ENCODE measurements at regions not wholly inside any gene's neighbourhood (a gene's known extent, or its start where the extent isn't known, plus 50 kb on each side); places are given as distances from the start of the nearest gene placed in this dataset.

DNA sequence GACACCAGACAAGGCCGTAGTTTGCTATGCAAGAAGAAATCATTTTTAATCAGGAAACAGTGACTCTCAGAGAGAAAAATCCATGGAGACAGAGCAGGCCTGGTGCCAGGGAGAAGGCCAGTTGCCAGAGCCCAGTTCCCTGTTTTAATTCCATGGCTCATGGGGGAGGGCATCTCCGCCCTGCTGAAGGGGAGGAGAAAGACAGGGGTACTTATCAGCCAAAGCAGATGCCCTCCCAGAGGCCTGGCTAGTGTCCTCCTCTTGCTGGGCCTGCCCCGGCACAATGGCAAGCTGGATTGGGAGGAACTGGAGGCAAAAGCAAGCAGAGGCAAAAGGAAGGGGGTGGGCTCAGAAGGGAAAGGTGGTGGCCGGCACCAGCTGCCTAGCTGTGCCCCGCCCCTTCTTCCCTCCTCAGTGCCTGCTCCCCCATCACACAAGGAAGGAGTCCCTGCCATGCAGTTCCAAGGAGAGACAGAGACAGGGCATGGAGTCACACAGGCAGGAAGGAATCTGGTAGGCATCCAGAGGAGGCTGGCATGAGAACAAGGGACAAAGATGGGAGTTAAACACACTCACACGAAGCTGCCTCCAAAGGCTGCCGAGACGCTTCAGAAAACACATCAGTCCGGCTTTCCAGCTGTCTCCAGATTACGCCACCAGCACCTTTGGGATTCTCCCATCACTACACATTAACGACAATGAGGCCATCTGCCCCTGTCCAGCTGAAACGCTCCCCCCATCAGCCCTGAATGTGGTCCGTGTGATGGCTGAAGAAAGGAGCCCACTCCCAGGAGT lies 591.8 kb downstream of the BUD13 start:
- TF ChIP-seq TCF12 (IDR thresholded peaks at IDR 0.05; ENCODE audit: low read depth): no peak
- TF ChIP-seq ZBTB7A (IDR thresholded peaks at IDR 0.05; ENCODE audit: low read depth): no peak
- TF ChIP-seq EP300 (IDR thresholded peaks at IDR 0.05; ENCODE audit: borderline replicate concordance): no peak

GRCh38 chr11:116179401-116179800 lies 593.4 kb downstream of the BUD13 start:
- TF ChIP-seq EGR1 (IDR thresholded peaks at IDR 0.05) (no peak), CEBPB (IDR thresholded peaks at IDR 0.05) (no peak), EP300 (IDR thresholded peaks at IDR 0.05; ENCODE audit: borderline replicate concordance) (no peak), ZBTB7A (IDR thresholded peaks at IDR 0.05; ENCODE audit: low read depth) (no peak), NFIC (IDR thresholded peaks at IDR 0.05) (no peak), CREB1 (IDR thresholded peaks at IDR 0.05; ENCODE audit: low read depth) (no peak), TAF1 (IDR thresholded peaks at IDR 0.05; ENCODE audit: low read depth) (no peak), RAD21 (IDR thresholded peaks at IDR 0.05; ENCODE audit: low read depth) (no peak), TEAD4 (IDR thresholded peaks at IDR 0.05) (no peak), YY1 (IDR thresholded peaks at IDR 0.05; ENCODE audit: low read depth) (no peak), FOXM1 (IDR thresholded peaks at IDR 0.05; ENCODE audit: borderline replicate concordance, low read depth) (no peak), TCF12 (IDR thresholded peaks at IDR 0.05; ENCODE audit: low read depth) (no peak)
- TF ChIP-seq, protein P1, sequence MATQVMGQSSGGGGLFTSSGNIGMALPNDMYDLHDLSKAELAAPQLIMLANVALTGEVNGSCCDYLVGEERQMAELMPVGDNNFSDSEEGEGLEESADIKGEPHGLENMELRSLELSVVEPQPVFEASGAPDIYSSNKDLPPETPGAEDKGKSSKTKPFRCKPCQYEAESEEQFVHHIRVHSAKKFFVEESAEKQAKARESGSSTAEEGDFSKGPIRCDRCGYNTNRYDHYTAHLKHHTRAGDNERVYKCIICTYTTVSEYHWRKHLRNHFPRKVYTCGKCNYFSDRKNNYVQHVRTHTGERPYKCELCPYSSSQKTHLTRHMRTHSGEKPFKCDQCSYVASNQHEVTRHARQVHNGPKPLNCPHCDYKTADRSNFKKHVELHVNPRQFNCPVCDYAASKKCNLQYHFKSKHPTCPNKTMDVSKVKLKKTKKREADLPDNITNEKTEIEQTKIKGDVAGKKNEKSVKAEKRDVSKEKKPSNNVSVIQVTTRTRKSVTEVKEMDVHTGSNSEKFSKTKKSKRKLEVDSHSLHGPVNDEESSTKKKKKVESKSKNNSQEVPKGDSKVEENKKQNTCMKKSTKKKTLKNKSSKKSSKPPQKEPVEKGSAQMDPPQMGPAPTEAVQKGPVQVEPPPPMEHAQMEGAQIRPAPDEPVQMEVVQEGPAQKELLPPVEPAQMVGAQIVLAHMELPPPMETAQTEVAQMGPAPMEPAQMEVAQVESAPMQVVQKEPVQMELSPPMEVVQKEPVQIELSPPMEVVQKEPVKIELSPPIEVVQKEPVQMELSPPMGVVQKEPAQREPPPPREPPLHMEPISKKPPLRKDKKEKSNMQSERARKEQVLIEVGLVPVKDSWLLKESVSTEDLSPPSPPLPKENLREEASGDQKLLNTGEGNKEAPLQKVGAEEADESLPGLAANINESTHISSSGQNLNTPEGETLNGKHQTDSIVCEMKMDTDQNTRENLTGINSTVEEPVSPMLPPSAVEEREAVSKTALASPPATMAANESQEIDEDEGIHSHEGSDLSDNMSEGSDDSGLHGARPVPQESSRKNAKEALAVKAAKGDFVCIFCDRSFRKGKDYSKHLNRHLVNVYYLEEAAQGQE (IDR thresholded peaks at IDR 0.05; ENCODE audit: low read depth): no peak
- TF ChIP-seq, protein P2, sequence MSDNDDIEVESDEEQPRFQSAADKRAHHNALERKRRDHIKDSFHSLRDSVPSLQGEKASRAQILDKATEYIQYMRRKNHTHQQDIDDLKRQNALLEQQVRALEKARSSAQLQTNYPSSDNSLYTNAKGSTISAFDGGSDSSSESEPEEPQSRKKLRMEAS (IDR thresholded peaks at IDR 0.05): no peak
- TF ChIP-seq, protein P3, sequence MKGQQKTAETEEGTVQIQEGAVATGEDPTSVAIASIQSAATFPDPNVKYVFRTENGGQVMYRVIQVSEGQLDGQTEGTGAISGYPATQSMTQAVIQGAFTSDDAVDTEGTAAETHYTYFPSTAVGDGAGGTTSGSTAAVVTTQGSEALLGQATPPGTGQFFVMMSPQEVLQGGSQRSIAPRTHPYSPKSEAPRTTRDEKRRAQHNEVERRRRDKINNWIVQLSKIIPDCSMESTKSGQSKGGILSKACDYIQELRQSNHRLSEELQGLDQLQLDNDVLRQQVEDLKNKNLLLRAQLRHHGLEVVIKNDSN (IDR thresholded peaks at IDR 0.05): no peak

- TF ChIP-seq TAF1 (IDR thresholded peaks at IDR 0.05; ENCODE audit: low read depth): no peak
- no peak for TF ChIP-seq CEBPB (IDR thresholded peaks at IDR 0.05)
- TF ChIP-seq, protein P2 (IDR thresholded peaks at IDR 0.05): no peak
- TF ChIP-seq TEAD4 (IDR thresholded peaks at IDR 0.05): no peak
- no peak for TF ChIP-seq ZBTB7A (IDR thresholded peaks at IDR 0.05; ENCODE audit: low read depth)
- TF ChIP-seq, protein P3 (IDR thresholded peaks at IDR 0.05): no peak
- no peak for TF ChIP-seq NFIC (IDR thresholded peaks at IDR 0.05)
Measured at GRCh38 chr11:116177521-116178210, 595.1 kb downstream of the BUD13 start.

DNA sequence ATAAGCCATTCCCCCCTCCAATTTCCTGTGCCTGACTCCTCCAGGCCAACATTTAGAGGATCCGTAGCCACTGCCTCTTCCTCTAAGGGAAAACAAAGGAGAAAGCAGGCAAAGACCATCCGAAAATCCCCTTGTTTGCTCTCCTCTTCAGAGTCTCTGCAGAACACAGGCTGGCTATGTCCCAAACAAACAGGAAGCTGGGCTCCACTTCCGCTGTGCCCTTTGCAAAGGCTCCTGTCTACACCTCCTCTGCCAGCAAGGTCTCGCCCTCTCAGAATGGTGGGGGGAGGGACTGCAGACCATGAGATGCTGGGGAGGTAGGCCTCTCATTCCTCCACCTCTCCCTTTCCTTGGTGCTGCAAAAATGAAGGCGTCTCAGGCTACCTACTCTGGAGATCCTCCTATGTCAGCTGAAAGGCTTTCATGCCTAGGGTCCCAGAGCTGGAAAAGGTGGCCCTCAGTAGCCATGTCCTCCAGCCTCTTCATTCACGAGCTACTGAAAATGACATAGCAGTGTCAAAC lies 596.2 kb downstream of the BUD13 start:
- TF ChIP-seq, protein P2 (IDR thresholded peaks at IDR 0.05): no peak
- TF ChIP-seq NFIC (IDR thresholded peaks at IDR 0.05) (no peak), TCF12 (IDR thresholded peaks at IDR 0.05; ENCODE audit: low read depth) (no peak), EGR1 (IDR thresholded peaks at IDR 0.05) (no peak), FOXM1 (IDR thresholded peaks at IDR 0.05; ENCODE audit: borderline replicate concordance, low read depth) (no peak), RAD21 (IDR thresholded peaks at IDR 0.05; ENCODE audit: low read depth) (no peak), CEBPB (IDR thresholded peaks at IDR 0.05) (no peak), TAF1 (IDR thresholded peaks at IDR 0.05; ENCODE audit: low read depth) (no peak), TEAD4 (IDR thresholded peaks at IDR 0.05) (no peak), YY1 (IDR thresholded peaks at IDR 0.05; ENCODE audit: low read depth) (no peak), CREB1 (IDR thresholded peaks at IDR 0.05; ENCODE audit: low read depth) (no peak)
- TF ChIP-seq, protein P1 (IDR thresholded peaks at IDR 0.05; ENCODE audit: low read depth): no peak
- TF ChIP-seq, protein P3 (IDR thresholded peaks at IDR 0.05): no peak

GRCh38 chr11:116175707-116176106 lies 597.1 kb downstream of the BUD13 start:
- TF ChIP-seq CEBPB (IDR thresholded peaks at IDR 0.05): no peak

Measured in Ishikawa (cell line).